MV-4-11 (cell line): ENCODE measurements at regions not wholly inside any gene's neighbourhood (a gene's known extent, or its start where the extent isn't known, plus 50 kb on each side); places are given as distances from the start of the nearest gene placed in this dataset.
A peak's percentile ranks its signal among the peaks of the same experiment; 100 is the strongest.

Source experiments
- DNase-seq: peaks from one replicate; lab custom pipeline; 2025; lab: John Stamatoyannopoulos, UW

GRCh38 chr6:8589941-8590729 lies 154.8 kb upstream of the SLC35B3 start:
- DNase-seq = no peak

- no peak for DNase-seq
Observed at GRCh38 chr6:8588176-8588575, 152.8 kb upstream of the SLC35B3 start.

DNA sequence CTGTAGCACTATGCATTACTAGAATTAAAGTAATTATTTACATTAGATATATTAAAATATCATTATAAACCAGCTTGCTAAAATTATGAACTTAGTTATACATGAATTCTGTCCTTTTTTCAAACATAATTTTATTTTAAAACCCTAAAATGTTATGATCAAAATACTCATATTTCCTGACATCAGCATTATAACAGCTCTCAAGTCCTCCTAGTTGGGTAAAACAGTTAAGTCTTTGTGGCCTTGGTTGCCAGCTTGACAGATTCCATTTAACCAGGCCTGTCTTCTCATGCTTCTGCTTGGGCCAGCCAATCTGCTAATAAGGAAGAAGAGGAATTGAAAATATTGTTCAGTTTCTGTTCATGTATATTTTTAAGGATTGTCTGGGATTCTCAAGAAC lies 147.9 kb upstream of the SLC35B3 start:
- peak; percentile 65 for DNase-seq

DNA sequence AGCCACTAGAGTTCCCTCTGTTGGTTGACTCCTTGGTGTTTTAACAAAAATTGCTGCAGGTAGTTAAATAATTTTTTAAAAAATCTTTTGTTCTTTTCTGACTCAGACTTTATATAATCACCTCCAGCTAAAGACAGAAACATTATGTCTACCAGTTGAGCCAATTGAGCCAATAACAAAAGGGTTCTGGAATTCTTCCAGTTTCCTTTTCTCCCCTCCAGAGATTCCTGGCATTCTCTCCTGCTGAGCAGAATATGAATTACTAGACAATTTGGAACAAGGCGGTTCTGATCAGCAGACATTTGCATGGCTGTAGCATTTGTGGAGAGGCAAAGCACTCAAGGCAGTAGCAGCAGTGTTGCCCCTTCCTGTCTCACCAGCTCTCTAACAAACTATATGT lies 144.0 kb upstream of the SLC35B3 start:
- no peak for DNase-seq

GRCh38 chr6:8578006-8578405 lies 142.7 kb upstream of the SLC35B3 start:
- no peak for DNase-seq

DNA sequence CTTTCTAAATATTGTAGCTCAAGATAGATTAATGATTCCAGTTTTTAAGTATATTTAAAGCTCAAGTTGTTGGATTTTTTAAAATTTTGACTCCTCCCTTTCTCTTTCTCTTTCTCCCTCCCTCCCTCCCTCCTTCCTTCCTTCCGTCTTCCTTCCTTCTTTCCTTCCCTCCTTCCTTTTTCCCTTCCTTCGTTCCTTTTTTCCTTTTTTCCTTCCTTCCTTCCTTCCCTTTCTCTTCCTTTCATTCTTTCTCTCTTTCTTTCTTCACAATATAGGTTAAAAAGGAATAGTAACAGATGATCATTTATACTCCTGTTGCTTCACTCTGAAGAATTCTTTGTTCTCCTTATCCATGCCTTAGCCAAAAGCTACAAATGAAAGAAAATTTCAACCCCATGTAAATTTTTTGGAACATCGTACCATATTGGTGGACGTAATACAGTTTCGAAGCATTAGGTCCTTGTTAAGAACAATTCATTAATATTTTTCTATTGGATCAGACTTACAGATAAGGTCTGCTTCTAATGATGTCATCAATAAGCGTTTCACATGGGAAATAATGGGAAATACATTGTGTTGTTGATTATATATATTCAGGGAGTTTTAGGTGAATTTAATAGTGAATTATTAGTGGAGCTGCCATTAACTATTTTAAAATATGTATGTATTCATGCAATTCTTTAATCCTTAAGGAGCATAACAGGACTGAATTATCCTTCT lies 139.6 kb upstream of the SLC35B3 start:
- no peak for DNase-seq

GRCh38 chr6:8574311-8574710 lies 139.0 kb upstream of the SLC35B3 start:
- DNase-seq = no peak

GRCh38 chr6:8570256-8570920 lies 135.0 kb upstream of the SLC35B3 start:
- DNase-seq = no peak

DNA sequence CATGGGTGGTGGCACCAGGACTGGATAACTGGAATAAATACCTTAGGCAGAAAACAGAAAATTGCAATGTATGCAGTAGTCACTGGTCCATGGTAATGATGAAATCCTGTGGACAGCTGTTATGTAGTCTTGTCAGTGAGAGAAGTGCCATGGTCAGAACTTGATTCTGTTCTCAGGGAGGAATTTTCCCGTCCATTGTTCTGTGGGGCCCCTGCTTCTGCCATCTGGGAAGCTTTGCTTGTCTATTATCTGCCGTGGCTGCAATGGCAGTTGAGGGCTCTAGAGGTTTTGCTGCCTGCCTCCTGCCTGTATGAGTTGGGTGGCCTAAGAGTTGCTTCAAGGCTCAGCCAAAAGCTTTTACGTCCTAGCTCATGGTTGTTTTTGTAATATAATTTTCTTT lies 126.8 kb upstream of the SLC35B3 start:
- no peak for DNase-seq

DNA sequence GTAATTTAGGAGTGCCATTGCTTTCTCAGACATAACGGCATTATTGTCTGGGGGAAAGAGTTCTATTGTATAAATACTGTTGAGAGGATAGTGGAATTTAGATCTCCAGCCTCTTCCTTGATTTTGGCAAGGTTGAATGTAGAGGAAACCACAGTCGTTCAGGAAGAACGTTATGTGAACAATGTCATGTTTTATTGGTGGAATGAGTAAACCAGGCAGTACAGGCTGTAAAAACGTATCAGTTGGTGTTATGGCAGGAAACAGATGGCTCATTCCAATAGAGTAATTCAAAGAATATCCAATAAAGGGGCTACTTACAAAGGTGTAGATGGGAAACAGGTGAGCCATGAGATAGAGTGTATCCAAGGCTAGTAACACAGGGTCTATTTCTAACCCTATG lies 123.6 kb upstream of the SLC35B3 start:
- no peak for DNase-seq

- DNase-seq = no peak
Observed at GRCh38 chr6:8557014-8557748, 121.8 kb upstream of the SLC35B3 start.

GRCh38 chr6:8556370-8557013 lies 121.1 kb upstream of the SLC35B3 start:
- DNase-seq = no peak

- DNase-seq = no peak
Observed at GRCh38 chr6:8551993-8552392, 116.6 kb upstream of the SLC35B3 start.

GRCh38 chr6:8551386-8551785 lies 116.0 kb upstream of the SLC35B3 start:
- no peak for DNase-seq

DNA sequence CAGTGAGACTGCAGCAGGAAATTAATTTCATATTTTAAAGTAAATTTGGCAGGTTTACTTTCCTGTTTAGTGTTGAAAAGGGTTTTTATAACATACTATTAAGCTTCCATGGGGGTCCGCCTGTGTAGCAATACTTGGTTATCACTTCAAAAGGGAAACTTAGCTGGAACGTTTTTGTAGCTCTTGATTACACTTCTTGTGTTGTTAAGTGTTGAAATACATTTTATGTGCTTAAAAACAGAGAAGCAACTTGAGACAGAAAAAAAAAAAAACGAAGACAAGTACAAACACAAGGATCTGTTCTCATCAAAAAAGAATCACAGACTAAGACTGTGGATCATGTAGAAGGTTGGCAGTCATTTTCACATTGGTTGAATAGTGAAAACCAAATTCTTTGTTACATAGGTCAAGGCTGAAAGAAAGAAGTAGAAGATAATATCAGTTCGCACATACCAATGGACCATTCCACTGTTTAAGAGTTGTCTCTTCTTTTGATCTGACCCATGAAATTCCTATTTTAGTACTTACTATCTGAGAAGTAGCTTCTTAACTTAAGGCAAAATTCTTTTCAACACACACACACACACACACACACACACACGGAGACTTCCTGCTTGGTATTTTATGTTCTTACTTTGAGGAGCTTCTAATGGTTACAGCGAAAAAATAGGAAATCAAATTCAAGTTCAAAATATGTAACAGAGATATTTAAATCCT lies 113.9 kb upstream of the SLC35B3 start:
- DNase-seq = no peak

- DNase-seq = no peak
Observed at GRCh38 chr6:8546496-8546895, 111.2 kb upstream of the SLC35B3 start.

GRCh38 chr6:8545336-8545735 lies 110.0 kb upstream of the SLC35B3 start:
- DNase-seq = no peak

DNA sequence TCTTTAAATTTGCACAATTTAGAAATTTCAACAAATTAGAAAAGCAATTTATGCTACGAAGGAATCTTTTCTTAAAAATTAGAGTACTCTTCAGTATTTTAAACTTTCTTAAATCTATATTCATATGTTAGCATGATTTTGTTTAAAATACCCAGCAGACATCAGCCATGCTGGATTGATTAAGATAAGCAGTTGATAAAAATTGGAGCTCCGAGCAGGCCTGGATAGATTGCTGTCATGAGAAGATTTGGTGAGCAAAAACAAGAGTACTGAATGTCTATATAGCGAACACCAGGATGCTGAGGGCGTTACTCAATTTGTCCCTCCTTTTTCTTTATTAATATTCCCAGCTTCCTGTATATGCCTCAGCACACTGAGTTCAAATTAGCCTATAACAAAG lies 108.4 kb upstream of the SLC35B3 start:
- no peak for DNase-seq

- peak; percentile 23 for DNase-seq
Observed at GRCh38 chr6:8539453-8539852, 104.1 kb upstream of the SLC35B3 start.

DNA sequence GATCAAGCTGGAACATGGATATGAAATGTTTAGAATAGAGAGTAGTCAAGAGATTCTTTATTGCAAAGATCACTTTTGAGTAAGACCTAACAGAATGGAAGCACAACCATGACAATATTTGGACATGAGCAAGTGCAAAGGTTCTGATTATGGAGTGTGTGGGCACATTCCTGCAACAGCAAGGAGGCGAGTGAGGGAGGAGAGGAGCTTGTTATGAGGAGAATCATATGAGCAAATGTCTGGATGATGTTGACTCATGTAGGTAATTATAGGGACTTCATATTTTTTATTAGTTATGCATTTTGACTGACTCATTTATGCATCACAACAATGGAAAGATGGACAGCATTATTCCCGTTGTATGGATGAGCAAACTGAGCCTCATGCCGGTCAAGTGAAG lies 100.8 kb upstream of the SLC35B3 start:
- DNase-seq = no peak

DNA sequence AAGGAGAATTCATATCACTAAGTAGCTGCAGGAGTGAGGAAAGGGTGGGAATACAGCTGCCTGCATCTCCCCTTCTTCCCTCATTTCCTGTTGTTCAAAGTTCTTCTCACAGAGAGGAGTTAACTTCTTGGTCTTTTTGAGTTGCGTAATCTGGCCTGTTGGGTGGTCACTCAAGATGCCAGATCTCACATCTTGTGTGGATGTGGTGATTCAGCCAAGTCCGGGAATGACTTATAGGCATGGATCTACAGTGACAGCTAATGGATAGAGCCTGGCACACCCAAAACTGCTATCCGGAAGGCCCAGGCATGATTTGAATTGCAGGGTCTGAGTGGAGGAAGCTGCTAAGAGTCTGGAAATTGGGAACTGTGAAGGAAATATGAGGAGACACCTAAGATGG lies 100.2 kb upstream of the SLC35B3 start:
- no peak for DNase-seq
